ENCODE measurements at regions not wholly inside any gene's neighbourhood (a gene's known extent, or its start where the extent isn't known, plus 50 kb on each side); places are given as distances from the start of the nearest gene placed in this dataset.

GRCh38 chr10:129278686-129279085 is 188.4 kb upstream of the MGMT start:
- DNase-seq, result no peak

DNA sequence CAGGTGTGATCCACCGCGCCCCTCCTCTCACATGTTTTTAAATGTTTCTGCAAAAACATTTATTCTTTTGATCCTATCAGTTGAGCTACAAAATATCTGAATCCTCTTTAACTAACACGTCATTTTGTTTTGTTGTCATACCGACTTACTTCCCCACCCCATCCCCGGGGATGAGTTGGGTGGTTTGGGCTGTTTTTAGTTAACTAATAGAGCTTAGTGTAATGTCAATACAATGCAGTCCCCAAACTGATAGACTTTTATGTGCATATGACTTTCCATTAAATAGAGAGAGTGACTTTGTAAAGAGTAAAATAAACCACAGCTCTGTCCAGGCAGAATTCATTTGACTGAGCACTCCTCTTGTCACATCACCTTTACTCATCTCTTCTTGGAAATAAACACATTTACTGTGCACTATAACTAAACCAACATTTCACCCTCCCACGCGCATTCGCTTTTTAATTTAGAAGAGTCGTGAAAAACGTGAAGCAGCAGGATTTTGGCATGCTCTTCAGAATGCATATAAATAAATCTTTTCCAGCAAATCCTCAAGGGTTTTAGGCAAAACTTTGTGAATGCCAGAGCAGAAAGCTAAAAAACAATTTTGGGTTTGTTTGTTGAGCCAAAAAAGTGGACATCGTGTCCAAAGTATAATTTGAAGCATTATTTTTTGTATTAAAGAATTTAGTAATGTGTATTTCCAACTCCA is 187.4 kb upstream of the MGMT start:
- no peak for DNase-seq

DNA sequence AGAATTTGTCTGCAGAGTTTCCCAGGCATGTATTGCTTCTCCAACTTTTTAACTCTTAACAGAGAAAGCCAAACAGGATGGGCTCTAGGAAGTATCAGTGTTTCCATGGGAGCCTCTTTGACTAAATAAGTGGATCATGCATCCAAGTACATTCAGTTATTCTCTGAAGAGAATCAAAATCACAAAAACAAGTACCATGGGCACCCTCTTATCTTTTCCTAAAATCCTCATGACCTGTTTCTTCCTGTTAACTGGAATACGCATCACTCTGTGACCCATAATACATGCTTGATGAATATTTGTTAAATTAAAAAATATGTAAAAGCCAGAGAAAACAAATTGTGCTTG is 186.9 kb upstream of the MGMT start:
- no peak for DNase-seq

DNA sequence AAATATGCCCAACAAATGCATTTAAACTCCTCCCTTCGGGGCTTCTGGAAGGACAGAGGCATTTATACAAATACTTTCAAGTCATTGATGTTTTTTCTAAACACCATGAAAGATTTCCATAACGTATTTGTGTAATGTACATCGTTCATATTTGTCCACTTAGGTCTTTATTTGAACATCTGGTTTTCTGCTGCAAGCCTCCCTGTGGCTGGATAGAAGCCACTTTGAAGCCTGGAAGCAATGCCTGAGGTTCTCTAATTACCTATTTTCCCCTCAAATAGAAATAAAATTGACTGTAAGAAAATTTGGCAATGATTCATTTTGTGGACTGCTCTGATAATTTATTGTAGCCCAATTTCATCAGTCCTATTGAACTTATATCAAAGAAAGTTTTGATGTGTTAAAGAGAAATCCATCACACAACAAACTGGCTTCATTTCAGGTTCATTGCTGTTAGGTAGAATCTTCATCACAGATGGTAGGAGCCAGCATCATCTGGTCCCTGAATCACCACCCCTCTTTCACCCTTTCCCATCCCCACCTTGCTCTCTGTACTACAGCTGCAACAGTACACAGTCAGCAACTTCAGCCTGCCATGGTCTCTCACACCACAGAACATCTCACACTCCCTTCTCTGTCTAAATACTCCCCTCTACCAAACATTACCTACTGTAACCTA is 186.0 kb upstream of the MGMT start:
- DNase-seq, result no peak

DNA sequence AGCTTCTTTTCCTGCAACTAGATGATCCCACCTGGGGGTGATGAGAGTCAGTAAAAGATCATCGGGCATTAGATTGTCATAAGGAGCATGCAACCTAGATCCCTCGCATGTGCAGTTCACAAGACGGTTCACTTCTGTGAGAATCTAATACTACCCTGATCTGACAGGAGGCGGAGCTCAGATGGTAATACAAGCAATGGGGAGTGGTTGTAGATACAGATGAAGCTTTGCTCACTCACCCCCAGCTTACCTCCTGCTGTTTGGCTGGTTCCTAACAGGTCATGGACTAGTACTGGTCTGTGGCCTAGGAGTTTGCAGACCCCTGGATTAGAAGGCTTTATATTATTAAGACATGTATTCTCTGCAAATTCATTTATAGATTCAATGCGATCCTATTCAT is 181.6 kb upstream of the MGMT start:
- DNase-seq, result no peak

GRCh38 chr10:129288999-129289584 is 177.9 kb upstream of the MGMT start:
- no peak for DNase-seq

GRCh38 chr10:129293991-129294700 is 172.9 kb upstream of the MGMT start:
- DNase-seq, result no peak

- no peak for DNase-seq
Measured at GRCh38 chr10:129294944-129295343, 172.1 kb upstream of the MGMT start.

DNA sequence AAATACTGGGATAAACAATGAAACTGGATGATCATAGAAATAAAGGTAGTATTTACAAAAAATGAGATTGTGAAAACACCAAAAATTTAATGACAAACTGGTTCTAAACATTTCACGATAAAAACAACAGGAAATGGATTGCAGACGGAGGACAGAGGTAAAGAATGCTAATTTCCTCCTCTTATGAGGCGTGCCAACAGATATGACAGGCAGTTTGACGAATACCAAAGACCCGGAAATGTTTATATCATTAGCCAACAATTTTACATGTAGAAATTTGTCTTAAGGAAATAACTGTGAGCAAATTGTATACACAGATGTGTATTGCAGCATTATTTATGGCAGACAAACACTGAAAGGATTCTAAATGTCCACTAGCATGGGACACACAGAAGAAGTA is 162.0 kb upstream of the MGMT start:
- DNase-seq, result no peak

- no peak for DNase-seq
Measured at GRCh38 chr10:129307141-129307540, 159.9 kb upstream of the MGMT start.

- no peak for DNase-seq
Measured at GRCh38 chr10:129308953-129309564, 158.0 kb upstream of the MGMT start.

DNA sequence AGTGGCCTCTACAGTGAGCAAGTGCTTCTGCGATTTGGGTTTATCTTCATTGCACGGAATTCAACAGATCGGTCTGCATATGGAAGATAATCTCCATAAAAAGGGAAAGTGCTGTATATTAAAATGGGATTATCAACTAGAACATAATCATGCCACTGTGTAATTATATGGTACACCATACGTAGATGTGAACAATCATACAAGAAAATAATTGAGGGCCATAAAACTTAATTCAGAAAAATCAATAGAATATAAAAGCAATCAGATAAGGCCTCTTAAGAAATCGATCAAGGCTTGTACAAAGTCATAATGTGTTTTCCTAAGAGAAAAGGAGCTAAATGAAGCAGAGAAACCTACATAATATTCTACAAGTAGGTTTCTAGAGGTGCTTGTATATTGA is 157.5 kb upstream of the MGMT start:
- DNase-seq, result no peak

DNA sequence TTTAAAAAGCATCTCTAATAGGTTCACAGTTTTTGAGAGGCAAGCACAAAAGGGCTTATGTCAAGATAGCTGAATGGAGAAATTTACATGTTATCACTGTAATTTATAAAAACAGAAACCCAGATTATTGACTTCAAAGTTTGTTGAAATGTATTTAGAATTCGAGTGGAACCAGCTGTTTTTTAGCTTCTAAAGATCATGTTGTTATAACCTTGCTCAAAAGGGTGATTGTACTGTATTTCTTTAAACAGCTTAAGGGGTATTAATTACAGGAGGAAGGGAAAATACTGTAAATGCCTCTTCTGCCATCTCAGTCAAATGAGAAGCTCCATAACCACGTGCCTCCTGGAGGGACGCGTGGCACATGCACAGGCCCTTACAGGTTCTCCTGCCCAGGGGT is 156.2 kb upstream of the MGMT start:
- no peak for DNase-seq

GRCh38 chr10:129319934-129320333 is 147.1 kb upstream of the MGMT start:
- no peak for DNase-seq

- DNase-seq, result no peak
Measured at GRCh38 chr10:129320340-129320739, 146.7 kb upstream of the MGMT start.

- no peak for DNase-seq
Measured at GRCh38 chr10:129321727-129322126, 145.3 kb upstream of the MGMT start.

GRCh38 chr10:129322933-129323820 is 143.9 kb upstream of the MGMT start:
- no peak for DNase-seq

DNA sequence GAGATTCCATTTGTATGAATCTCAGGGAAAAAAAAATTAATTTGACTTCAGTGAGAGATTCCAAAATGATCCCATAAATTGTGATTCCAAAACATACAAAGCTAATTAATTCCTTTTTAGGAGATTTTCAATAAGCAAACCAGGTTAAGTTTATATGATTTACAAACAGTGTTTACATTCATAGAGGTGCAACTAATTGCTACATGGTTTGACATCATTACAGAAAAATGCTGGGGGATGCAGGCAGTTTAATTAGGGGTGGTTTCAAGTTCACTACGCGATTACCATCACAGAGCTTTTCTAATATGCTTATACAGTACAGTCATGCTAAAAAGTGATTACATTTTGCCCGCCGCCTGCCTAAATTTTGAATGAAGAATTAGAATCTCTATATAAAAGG is 143.2 kb upstream of the MGMT start:
- DNase-seq, result no peak

GRCh38 chr10:129325893-129326292 is 141.1 kb upstream of the MGMT start:
- no peak for DNase-seq

DNA sequence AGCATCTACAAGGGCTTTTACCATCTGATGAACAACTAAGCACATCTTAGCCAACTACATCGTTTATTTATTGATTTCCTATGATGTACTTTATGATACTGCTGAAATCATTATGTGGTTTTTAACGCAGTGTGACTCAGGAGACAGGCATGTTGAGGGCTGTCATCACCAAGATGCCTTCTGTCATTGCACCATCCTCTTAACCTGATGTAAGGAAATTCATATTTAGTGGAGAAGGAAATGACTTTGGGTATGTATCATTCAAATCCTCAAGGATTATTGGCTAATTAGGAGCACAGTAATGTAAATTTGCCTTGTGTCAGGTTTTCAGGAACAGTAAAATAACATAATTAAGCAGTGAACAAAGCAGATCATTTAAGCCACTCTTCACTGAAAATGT is 138.5 kb upstream of the MGMT start:
- DNase-seq, result no peak

GRCh38 chr10:129329385-129330055 is 137.5 kb upstream of the MGMT start:
- no peak for DNase-seq

GRCh38 chr10:129330211-129330610 is 136.8 kb upstream of the MGMT start:
- no peak for DNase-seq

Data from GDM1 (cell line).